HG02588 (cell line): ENCODE measurements at regions not wholly inside any gene's neighbourhood (a gene's known extent, or its start where the extent isn't known, plus 50 kb on each side); places are given as distances from the start of the nearest gene placed in this dataset.

Source experiments
- ATAC-seq: cut with Tn5 transposase; IDR thresholded peaks from one replicate; pipeline ENCODE4 v1.9.1; 2021; ENCODE audit warnings: mild to moderate bottlenecking, moderate library complexity; ENCODE audit not compliant: unreplicated experiment

GRCh38 chr10:63707254-63707910 is 186.2 kb downstream of the REEP3 start:
- peak; percentile 87 for ATAC-seq

- ATAC-seq = no peak
Measured at GRCh38 chr10:63708421-63708820, 187.2 kb downstream of the REEP3 start.

GRCh38 chr10:63710703-63711102 is 189.5 kb downstream of the REEP3 start:
- ATAC-seq = no peak

GRCh38 chr10:63711361-63711760 is 190.2 kb downstream of the REEP3 start:
- no peak for ATAC-seq

- no peak for ATAC-seq
Measured at GRCh38 chr10:63711867-63712716, 190.9 kb downstream of the REEP3 start.

- ATAC-seq = no peak
Measured at GRCh38 chr10:63712717-63713115, 191.5 kb downstream of the REEP3 start.

GRCh38 chr10:63713191-63714144 is 192.3 kb downstream of the REEP3 start:
- no peak for ATAC-seq

GRCh38 chr10:63716016-63716580 is 194.9 kb downstream of the REEP3 start:
- ATAC-seq = no peak

GRCh38 chr10:63717027-63717715 is 196.0 kb downstream of the REEP3 start:
- ATAC-seq = no peak

GRCh38 chr10:63718006-63718405 is 196.8 kb downstream of the REEP3 start:
- no peak for ATAC-seq

GRCh38 chr10:63718421-63718820 is 197.2 kb downstream of the REEP3 start:
- ATAC-seq = no peak

- no peak for ATAC-seq
Measured at GRCh38 chr10:63719226-63719856, 198.1 kb downstream of the REEP3 start.

- ATAC-seq = peak; percentile 40
Measured at GRCh38 chr10:63720072-63720537, 198.9 kb downstream of the REEP3 start.

GRCh38 chr10:63720676-63721075 is 199.5 kb downstream of the REEP3 start:
- ATAC-seq = peak; percentile 65

GRCh38 chr10:63722537-63722936 is 201.3 kb downstream of the REEP3 start:
- no peak for ATAC-seq

GRCh38 chr10:63723320-63723719 is 202.1 kb downstream of the REEP3 start:
- ATAC-seq = no peak

GRCh38 chr10:63723741-63724140 is 202.5 kb downstream of the REEP3 start:
- no peak for ATAC-seq

GRCh38 chr10:63724922-63725321 is 203.7 kb downstream of the REEP3 start:
- no peak for ATAC-seq

- ATAC-seq = no peak
Measured at GRCh38 chr10:63726867-63727266, 205.7 kb downstream of the REEP3 start.

GRCh38 chr10:63727636-63728035 is 206.4 kb downstream of the REEP3 start:
- no peak for ATAC-seq
